HCT116 (cell line): ENCODE measurements at regions not wholly inside any gene's neighbourhood (a gene's known extent, or its start where the extent isn't known, plus 50 kb on each side); places are given as distances from the start of the nearest gene placed in this dataset.

Experiments used
- ATAC-seq: fragments of 200-7000 bp; cut with Tn5 transposase; 2 replicates; pipeline ENCODE4 v1.9.1; 2020; ENCODE audit warnings: mild to moderate bottlenecking, moderate library complexity
- BruUV-seq: library from RNA; stranded (reverse); fragments of 400-500 nt; replicated peaks from 2 replicates; lab custom pipeline; 2021; lab: Mats Ljungman, UMichigan
- CTCF ChIA-PET: fragments of 300-600 bp; sonication (Branson Sonifier 250); formaldehyde crosslinking; loops from one replicate; lab custom pipeline; 2021; ENCODE audit warnings: antibody characterized with exemption; lab: Charles Lee
- POLR2A ChIA-PET: fragments of 300-600, 350-600 bp; sonication (Branson Sonifier 250); formaldehyde crosslinking; loops from one replicate; lab custom pipeline; 2021; ENCODE audit warnings: antibody characterized with exemption; lab: Charles Lee
- RAD21 ChIA-PET, 2 experiments: fragments of 300-600 bp; sonication (Branson Sonifier 250); formaldehyde crosslinking; loops; one replicate each; lab custom pipeline; 2023; ENCODE audit warnings: low total read pairs in 2 of 2; ENCODE audit not compliant: uncharacterized antibody in 2 of 2, unreplicated experiment in 2 of 2, low non-redundant PET in 1 of 2; lab: Charles Lee
- DNase-seq: peaks from one replicate; pipeline ENCODE4 v3.0.0-alpha.2; 2010; ENCODE audit warnings: low read depth, low spot score
- H2AFZ ChIP-seq: fragments of 200-600 bp; shearing (Covaris generic), sonication (generic); 2 replicates; pipeline ENCODE4 v1.6.1; 2017; ENCODE audit warnings: low read depth, mixed run types, mixed read lengths, antibody characterized with exemption, low read length; ENCODE audit not compliant: poor library complexity, severe bottlenecking
- H3K27ac ChIP-seq: 2 replicates; pipeline ENCODE4 v1.5.1; 2012; ENCODE audit warnings: low read depth, low read length
- H3K27me3 ChIP-seq: fragments of 200-600 bp; sonication (generic); 2 replicates; pipeline ENCODE4 v1.6.1; 2016; ENCODE audit warnings: mixed run types, low read length, mixed read lengths; ENCODE audit not compliant: insufficient read depth
- H3K36me3 ChIP-seq, 2 experiments: fragments of 200-500 bp in 1 of 2; fragments of 200-600 bp in 1 of 2; sonication (Bioruptor generic) in 1 of 2; sonication (generic) in 1 of 2; 2 replicates each; pipeline versions ENCODE4 v1.5.1 to v1.6.1; 2014 to 2016; ENCODE audit warnings: low read length in 2 of 2, inconsistent platforms in 1 of 2, mixed read lengths in 1 of 2, mixed run types in 1 of 2; ENCODE audit not compliant: insufficient read depth in 2 of 2, control insufficient read depth in 1 of 2
- H3K4me1 ChIP-seq, 2 experiments: fragments of 200-600 bp in 1 of 2; sonication (generic) in 1 of 2; 2 replicates each; pipeline versions ENCODE4 v1.5.1 to v1.6.1; 2012 to 2017; ENCODE audit warnings: low read length in 2 of 2, inconsistent platforms in 1 of 2, mild to moderate bottlenecking in 1 of 2, mixed read lengths in 1 of 2, mixed run types in 1 of 2, moderate library complexity in 1 of 2; ENCODE audit not compliant: insufficient read depth in 2 of 2, control insufficient read depth in 1 of 2
- H3K4me2 ChIP-seq: fragments of 200-600 bp; sonication (generic); 2 replicates; pipeline ENCODE4 v1.6.1; 2017; ENCODE audit warnings: mixed run types, low read length, mixed read lengths
- H3K4me3 ChIP-seq, 2 experiments: fragments of 200-600 bp in 1 of 2; sonication (generic) in 1 of 2; replicated peaks in 1 of 2; 2 replicates each; pipeline ENCODE4 v1.5.1; 2011 to 2016; ENCODE audit warnings: low read length in 2 of 2, control low read depth in 1 of 2, low read depth in 1 of 2, mild to moderate bottlenecking in 1 of 2, mixed read lengths in 1 of 2, mixed run types in 1 of 2
- H3K79me2 ChIP-seq: fragments of 200-600 bp; sonication (generic); 2 replicates; pipeline ENCODE4 v1.6.1; 2017; ENCODE audit warnings: mild to moderate bottlenecking, mixed run types, low read length, moderate library complexity, mixed read lengths; ENCODE audit not compliant: insufficient read depth
- H3K9ac ChIP-seq: fragments of 200-600 bp; sonication (generic); 2 replicates; pipeline ENCODE4 v1.6.1; 2016; ENCODE audit warnings: low read length, mixed read lengths
- H3K9me2 ChIP-seq: fragments of 200-600 bp; sonication (generic), shearing (Covaris generic); 2 replicates; pipeline ENCODE4 v1.6.1; 2017; ENCODE audit warnings: mixed run types, mild to moderate bottlenecking, moderate library complexity; ENCODE audit not compliant: insufficient read depth
- H3K9me3 ChIP-seq, 2 experiments: fragments of 200-500 bp in 1 of 2; fragments of 200-600 bp in 1 of 2; sonication (Bioruptor generic) in 1 of 2; sonication (generic) in 1 of 2; 2 replicates each; pipeline ENCODE4 v1.6.1; 2014 to 2017; ENCODE audit warnings: low read length in 2 of 2, mixed read lengths in 2 of 2, inconsistent platforms in 1 of 2, low read depth in 1 of 2, mild to moderate bottlenecking in 1 of 2, mixed run types in 1 of 2, moderate library complexity in 1 of 2; ENCODE audit not compliant: control insufficient read depth in 1 of 2, insufficient read depth in 1 of 2
- H4K20me1 ChIP-seq: fragments of 200-600 bp; sonication (generic), shearing (Covaris generic); 2 replicates; pipeline ENCODE4 v1.6.1; 2017; ENCODE audit warnings: mixed run types, mild to moderate bottlenecking, moderate library complexity; ENCODE audit not compliant: insufficient read depth
- CBX3 ChIP-seq: IDR thresholded peaks from 2 replicates; pipeline ENCODE4 v1.6.1; 2012; ENCODE audit warnings: low read depth
- EZH2phosphoT487 ChIP-seq: fragments of 200-600 bp; IDR thresholded peaks from 2 replicates; pipeline ENCODE4 v1.6.1; 2018; ENCODE audit warnings: antibody characterized with exemption, borderline replicate concordance
- JUND ChIP-seq: IDR thresholded peaks from 2 replicates; pipeline ENCODE4 v1.6.1; 2012
- SIN3A ChIP-seq: IDR thresholded peaks from 2 replicates; pipeline ENCODE4 v1.6.1; 2012; ENCODE audit warnings: low read depth
- SRF ChIP-seq: IDR thresholded peaks from 2 replicates; pipeline ENCODE4 v1.6.1; 2012; ENCODE audit warnings: low read depth
- YY1 ChIP-seq: IDR thresholded peaks from 2 replicates; pipeline ENCODE4 v1.6.1; 2011; ENCODE audit warnings: low read length, low read depth, moderate library complexity, mild to moderate bottlenecking; ENCODE audit not compliant: insufficient replicate concordance; ENCODE audit errors: extremely low read depth
- ZNF274 ChIP-seq: fragments of 200-500 bp; sonication (Bioruptor generic); IDR thresholded peaks from 2 replicates; pipeline ENCODE4 v1.6.1; 2014; ENCODE audit warnings: mild to moderate bottlenecking, low read depth, low read length, inconsistent platforms
- intact Hi-C: fragments of 100-400 bp; cut with micrococcal nuclease; formaldehyde crosslinking; loops from 2 replicates; pipeline ENCODE4 v1.10.0; 2022
- TF ChIP-seq, protein P1 (sequence below): IDR thresholded peaks from 2 replicates; pipeline ENCODE4 v1.6.1; 2012
- TF ChIP-seq, protein P2 (sequence below): IDR thresholded peaks from 2 replicates; pipeline ENCODE4 v1.6.1; 2012

DNA sequence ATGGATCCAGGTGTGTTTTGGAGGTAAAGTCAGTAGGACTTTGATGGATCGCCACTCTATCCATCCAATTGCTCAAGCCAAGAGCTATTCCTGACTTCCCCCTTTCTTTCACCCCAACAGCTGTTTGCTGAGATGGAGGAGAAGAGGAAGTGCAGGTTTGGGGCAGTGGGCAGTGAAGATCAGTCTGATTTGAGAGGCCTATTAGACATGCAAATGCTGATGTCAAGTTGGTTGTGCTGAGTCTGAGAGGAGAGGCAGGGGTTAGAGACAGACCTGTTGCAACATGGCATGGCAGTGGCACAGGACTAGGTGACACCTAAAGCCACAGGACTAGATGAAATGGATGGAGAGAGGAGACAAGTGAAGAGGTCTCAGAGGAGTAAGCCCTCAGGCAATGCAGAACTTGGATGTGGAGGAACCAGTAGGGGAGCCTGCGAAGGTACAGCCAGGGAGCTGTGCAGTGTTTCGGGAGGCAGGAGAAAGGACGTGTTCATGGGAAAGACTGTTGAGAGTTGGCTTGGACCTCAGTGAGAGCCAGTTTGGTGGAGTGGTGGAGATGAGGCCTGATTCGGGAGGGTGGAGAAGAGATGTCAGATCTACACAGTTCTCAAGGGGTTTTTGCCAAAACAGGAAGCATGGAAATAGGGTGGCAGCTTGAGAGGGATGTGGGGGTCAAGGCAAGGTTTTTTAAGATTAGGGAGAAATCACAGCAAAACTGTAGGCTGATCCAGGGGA lies 175.0 kb downstream of the MACROH2A1 start (continued):
- TF ChIP-seq SIN3A (no peak), JUND (no peak), ZNF274 (no peak)

- ATAC-seq: no peak
- no peaks in the 10 kb centered on the region for H3K9me3 ChIP-seq
- intact Hi-C loops: no loop called here
- POLR2A ChIA-PET: no interaction called here
- no peaks in the 10 kb centered on the region for H3K36me3 ChIP-seq
- no peaks in the 10 kb centered on the region for H4K20me1 ChIP-seq
- TF ChIP-seq EZH2phosphoT487 (no peak), YY1 (no peak), ZNF274 (no peak), SRF (no peak), CBX3 (no peak)
- TF ChIP-seq, protein P1, sequence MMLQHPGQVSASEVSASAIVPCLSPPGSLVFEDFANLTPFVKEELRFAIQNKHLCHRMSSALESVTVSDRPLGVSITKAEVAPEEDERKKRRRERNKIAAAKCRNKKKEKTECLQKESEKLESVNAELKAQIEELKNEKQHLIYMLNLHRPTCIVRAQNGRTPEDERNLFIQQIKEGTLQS: no peak
- TF ChIP-seq, protein P2, sequence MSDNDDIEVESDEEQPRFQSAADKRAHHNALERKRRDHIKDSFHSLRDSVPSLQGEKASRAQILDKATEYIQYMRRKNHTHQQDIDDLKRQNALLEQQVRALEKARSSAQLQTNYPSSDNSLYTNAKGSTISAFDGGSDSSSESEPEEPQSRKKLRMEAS: no peak
- TF ChIP-seq, all 23 proteins: peak for 0
- H3K27ac ChIP-seq: no peak overlapping the region
- no peak overlapping the region for H3K4me2 ChIP-seq
- RAD21 ChIA-PET: no interaction called here
- no peak overlapping the region for H3K4me3 ChIP-seq
- H3K9ac ChIP-seq: no peak overlapping the region
- no peaks in the 10 kb centered on the region for H3K27me3 ChIP-seq
- no peak for DNase-seq
- CTCF ChIA-PET: no interaction called here
- H3K9me2 ChIP-seq: no peaks in the 10 kb centered on the region
- H2AFZ ChIP-seq: no peak overlapping the region
- peaks cover 0 to 19% of the 10 kb centered on the region in 2 experiments; a peak in 2 of 4 replicates for H3K4me1 ChIP-seq
- BruUV-seq: no TSS peak
- H3K79me2 ChIP-seq: no peaks in the 10 kb centered on the region
Observed at GRCh38 chr5:135223404-135223803, 175.6 kb downstream of the MACROH2A1 start.
